RWPE1 (cell line): ENCODE measurements at regions not wholly inside any gene's neighbourhood (a gene's known extent, or its start where the extent isn't known, plus 50 kb on each side); places are given as distances from the start of the nearest gene placed in this dataset.

Source experiments
- CTCF ChIA-PET: fragments of 350-600 bp; sonication (Branson Sonifier 250); formaldehyde crosslinking; extraction: SDS; loops from one replicate; lab custom pipeline; 2021; lab: Yijun Ruan, JAX
- POLR2A ChIA-PET: fragments of 400-600 bp; formaldehyde crosslinking; extraction: SDS; loops from one replicate; lab custom pipeline; 2020; ENCODE audit warnings: antibody characterized with exemption; ENCODE audit not compliant: low non-redundant PET; lab: Yijun Ruan, JAX
- DNase-seq: peaks from one replicate; pipeline ENCODE4 v3.0.0; 2012; ENCODE audit warnings: low spot score
- H3K27ac ChIP-seq: fragments of 450-650 bp; 2 replicates; pipeline ENCODE4 v1.5.1; 2017
- CTCF ChIP-seq: fragments of 450-650 bp; conservative IDR thresholded peaks from 2 replicates; pipeline ENCODE4 v1.5.1; 2017; ENCODE audit warnings: low read depth, mild to moderate bottlenecking

DNA sequence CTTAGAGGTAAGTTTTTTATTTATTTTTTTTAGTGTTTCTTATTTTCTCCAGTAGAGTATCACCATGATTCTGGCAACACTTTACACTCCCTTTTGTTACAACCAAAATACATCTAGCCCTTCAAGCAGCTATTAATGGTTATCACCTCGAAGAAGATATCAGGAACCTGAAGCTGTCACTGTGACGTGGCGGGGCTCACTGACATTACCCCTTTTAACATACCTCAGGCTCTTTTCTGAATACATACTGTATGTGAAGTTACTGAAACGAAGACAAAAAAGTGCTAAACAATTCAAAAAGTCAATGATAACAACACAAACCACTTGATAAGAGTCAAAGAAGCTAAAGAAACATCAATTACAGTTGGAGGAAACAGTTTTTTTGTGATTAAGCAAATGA, 1218.7 kb downstream of the EFNB2 start:
- no peak overlapping the region for H3K27ac ChIP-seq
- TF ChIP-seq CTCF: no peak
- ChIA-PET CTCF (no interaction called here), POLR2A (no interaction called here)
- no peak for DNase-seq

DNA sequence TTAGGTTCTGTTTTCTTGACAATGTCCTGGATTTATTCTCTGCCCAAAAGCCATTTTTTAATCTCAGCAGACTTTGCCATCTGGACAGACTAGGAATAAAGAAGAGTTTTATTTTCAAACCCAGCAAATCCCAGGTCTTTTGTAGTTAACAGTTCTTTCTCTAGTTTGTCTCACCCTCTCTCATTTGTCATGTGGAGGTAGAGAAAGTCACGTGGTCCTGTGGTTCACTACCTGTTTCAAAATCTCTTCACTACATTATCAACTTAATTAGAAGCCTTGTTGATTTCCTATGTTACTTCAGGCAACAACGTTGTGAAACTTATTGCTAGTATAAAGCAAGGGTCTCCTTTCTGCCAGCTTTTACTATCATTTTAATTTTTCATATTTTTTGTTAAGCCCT, 1222.6 kb downstream of the EFNB2 start:
- no peak for DNase-seq
- no peak overlapping the region for H3K27ac ChIP-seq
- no peak for TF ChIP-seq CTCF
- POLR2A ChIA-PET: no interaction called here
- CTCF ChIA-PET: no interaction called here

DNA sequence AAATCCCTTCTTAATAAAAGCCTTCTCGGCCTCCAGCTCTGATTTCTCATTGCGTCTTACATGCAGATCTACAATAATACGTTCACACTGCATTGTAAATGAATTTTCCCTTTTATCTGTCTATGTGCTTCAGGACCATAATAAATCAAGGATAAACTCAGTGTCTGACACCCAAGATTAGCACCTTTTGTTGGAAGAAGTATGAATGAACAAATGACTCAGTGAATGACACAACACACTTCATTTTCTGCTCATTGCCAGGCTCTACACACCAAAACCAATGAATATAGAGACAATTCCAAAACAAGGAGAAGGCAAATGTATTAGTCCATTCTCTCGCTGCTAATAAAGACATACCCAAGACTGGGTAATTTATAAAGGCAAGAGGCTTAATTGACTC, 1224.4 kb downstream of the EFNB2 start:
- DNase-seq: no peak
- ChIA-PET CTCF (no interaction called here), POLR2A (no interaction called here)
- TF ChIP-seq CTCF: no peak
- H3K27ac ChIP-seq: no peak overlapping the region

GRCh38 chr13:105307776-105308175, 1227.7 kb downstream of the EFNB2 start:
- TF ChIP-seq CTCF: no peak
- H3K27ac ChIP-seq: no peak overlapping the region
- ChIA-PET POLR2A (no interaction called here), CTCF (interaction anchor here (0.6 to 0.7 kb wide), 2 partner anchors 672 to 1155 kb away, joined by 3 read pairs; no protein-coding TSS in a partner anchor)
- DNase-seq: no peak

DNA sequence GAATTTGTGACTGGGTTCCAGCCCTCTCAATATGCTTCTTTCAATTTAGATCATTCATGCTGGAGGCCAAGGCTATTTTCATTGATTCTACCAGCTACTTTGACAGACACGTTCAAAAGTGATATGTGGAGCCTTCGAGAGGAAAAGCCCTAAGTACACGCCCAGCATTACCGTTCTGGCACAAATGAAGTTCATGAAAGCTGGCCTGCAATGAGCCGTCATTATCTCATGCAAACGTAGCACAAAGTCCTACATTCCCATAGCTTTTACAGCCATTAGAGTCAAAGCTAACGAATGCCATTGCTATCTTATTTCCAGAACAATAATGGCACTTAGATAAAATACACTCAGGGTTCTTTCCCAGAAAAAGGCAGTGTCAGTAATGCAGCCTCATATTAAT, 1237.6 kb downstream of the EFNB2 start:
- DNase-seq: no peak
- H3K27ac ChIP-seq: no peak overlapping the region
- no peak for TF ChIP-seq CTCF
- ChIA-PET POLR2A (no interaction called here), CTCF (interaction anchor here (0.6 kb wide), 1 partner anchor 23 kb away, joined by 3 read pairs; no protein-coding TSS in a partner anchor)

GRCh38 chr13:105291987-105292386, 1243.5 kb downstream of the EFNB2 start:
- POLR2A ChIA-PET: no interaction called here
- TF ChIP-seq CTCF: no peak
- CTCF ChIA-PET: interaction anchor here (0.6 kb wide), 1 partner anchor 624 kb away, joined by 3 read pairs; no protein-coding TSS in a partner anchor
- DNase-seq: no peak
- no peak overlapping the region for H3K27ac ChIP-seq

DNA sequence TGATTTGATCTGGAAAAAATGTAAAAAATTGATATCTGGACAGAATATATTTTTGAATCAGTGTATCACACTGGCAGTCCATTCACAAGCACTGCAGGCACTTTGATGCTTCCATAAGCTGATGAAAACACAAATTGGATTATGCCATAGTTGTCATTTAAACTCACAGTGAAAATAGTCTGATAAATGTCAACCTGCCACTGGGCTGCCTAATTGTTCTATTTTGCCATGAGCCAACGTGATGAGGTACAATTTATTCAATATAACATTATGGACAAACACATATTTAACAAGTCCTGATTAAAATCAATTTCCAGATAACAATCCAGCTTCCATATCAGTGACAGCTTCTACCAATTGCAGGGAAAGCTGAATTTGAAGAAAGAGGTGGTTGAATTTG, 1244.9 kb downstream of the EFNB2 start:
- ChIA-PET CTCF (no interaction called here), POLR2A (no interaction called here)
- TF ChIP-seq CTCF: no peak
- no peak for DNase-seq
- no peak overlapping the region for H3K27ac ChIP-seq
